SH-SY5Y (cell line): ENCODE measurements at regions not wholly inside any gene's neighbourhood (a gene's known extent, or its start where the extent isn't known, plus 50 kb on each side); places are given as distances from the start of the nearest gene placed in this dataset.

Experiments used
- GATA2 ChIP-seq: IDR thresholded peaks from 2 replicates; pipeline ENCODE4 v1.6.1; 2011; ENCODE audit warnings: mild to moderate bottlenecking, low read depth, low read length
- GATA3 ChIP-seq: IDR thresholded peaks from 2 replicates; pipeline ENCODE4 v1.6.1; 2011; ENCODE audit warnings: low read depth, mild to moderate bottlenecking, low read length, moderate library complexity

DNA sequence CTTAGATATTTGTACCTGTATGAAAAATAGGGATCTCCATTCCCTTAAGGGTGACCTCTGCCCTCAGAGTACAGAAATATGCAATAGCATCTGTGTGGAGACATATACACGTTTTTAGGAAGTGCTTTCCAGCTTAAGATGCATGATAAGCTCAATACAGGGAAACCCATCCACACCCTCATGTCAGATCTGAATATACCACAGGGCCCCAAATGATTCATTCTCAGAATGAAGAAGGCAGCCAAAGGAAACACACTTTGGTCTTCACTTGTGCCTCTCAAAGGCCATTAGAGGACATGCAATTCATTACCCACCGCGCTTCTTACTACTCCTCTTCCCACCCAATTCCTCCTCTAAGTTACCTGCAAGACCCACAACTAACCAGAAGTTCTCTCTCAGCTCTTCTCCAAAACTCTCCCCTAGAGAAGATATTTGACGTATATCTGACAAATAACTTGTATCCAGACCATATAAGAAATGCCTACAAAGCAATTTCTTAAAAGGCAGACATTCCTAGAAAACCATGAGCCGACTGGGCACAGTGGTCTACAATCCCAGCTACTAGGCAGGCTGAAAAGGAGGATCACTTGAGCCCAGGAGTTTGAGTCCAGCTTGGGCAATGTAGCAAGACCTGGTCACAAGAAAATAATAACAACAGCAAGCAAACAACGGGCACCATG, 103.0 kb downstream of the OAT start:
- TF ChIP-seq GATA3, result no peak
- no peak for TF ChIP-seq GATA2
